Thymus (tissue), 11 donors: ENCODE measurements at regions not wholly inside any gene's neighbourhood (a gene's known extent, or its start where the extent isn't known, plus 50 kb on each side); places are given as distances from the start of the nearest gene placed in this dataset.
"Not testable (repeated sequence)": the region's sequence is repeated elsewhere in the genome, so short reads cannot be mapped to it uniquely, and the experiment has no call there.

Source experiments
- DNase-seq, 9 donors: peaks; one replicate each; pipeline ENCODE4 v3.0.0-alpha.2; 2013; ENCODE audit warnings: low spot score in 9 of 9, low read depth in 6 of 9, missing footprints in 1 of 9
- H3K27ac ChIP-seq, 2 donors: one replicate each; pipeline ENCODE4 v1.5.1; 2013; ENCODE audit warnings: control low read depth in 1 of 2, low read depth in 1 of 2, low read length in 1 of 2, mild to moderate bottlenecking in 1 of 2, moderate library complexity in 1 of 2
- H3K27me3 ChIP-seq, 2 donors: one replicate each; pipeline ENCODE4 v1.5.1; 2013; ENCODE audit warnings: low read length in 1 of 2; ENCODE audit not compliant: control insufficient read depth in 2 of 2, insufficient read depth in 1 of 2
- H3K36me3 ChIP-seq, 2 donors: one replicate each; pipeline ENCODE4 v1.5.1; 2013; ENCODE audit warnings: low read length in 1 of 2, mild to moderate bottlenecking in 1 of 2, moderate library complexity in 1 of 2; ENCODE audit not compliant: control insufficient read depth in 2 of 2, insufficient read depth in 2 of 2
- H3K4me1 ChIP-seq, 2 donors: one replicate each; pipeline ENCODE4 v1.5.1; 2013; ENCODE audit warnings: low read length in 2 of 2; ENCODE audit not compliant: control insufficient read depth in 2 of 2, insufficient read depth in 2 of 2
- H3K4me3 ChIP-seq, 2 donors: one replicate each; pipeline ENCODE4 v1.5.1; 2013; ENCODE audit warnings: low read length in 2 of 2, control low read depth in 1 of 2, mild to moderate bottlenecking in 1 of 2
- H3K9me3 ChIP-seq, 2 donors: one replicate each; pipeline ENCODE4 v1.5.1; 2013; ENCODE audit warnings: low read length in 1 of 2, mild to moderate bottlenecking in 1 of 2; ENCODE audit not compliant: control insufficient read depth in 2 of 2, insufficient read depth in 1 of 2
- WGBS: extraction: QIAGEN DNeasy Blood & Tissue Kit; methylation state at CpG from one replicate; pipeline ENCODE4 v1.1.7; 2013; 5-methylcytosine and 5-hydroxymethylcytosine counted together
- donor health status: healthy.

DNA sequence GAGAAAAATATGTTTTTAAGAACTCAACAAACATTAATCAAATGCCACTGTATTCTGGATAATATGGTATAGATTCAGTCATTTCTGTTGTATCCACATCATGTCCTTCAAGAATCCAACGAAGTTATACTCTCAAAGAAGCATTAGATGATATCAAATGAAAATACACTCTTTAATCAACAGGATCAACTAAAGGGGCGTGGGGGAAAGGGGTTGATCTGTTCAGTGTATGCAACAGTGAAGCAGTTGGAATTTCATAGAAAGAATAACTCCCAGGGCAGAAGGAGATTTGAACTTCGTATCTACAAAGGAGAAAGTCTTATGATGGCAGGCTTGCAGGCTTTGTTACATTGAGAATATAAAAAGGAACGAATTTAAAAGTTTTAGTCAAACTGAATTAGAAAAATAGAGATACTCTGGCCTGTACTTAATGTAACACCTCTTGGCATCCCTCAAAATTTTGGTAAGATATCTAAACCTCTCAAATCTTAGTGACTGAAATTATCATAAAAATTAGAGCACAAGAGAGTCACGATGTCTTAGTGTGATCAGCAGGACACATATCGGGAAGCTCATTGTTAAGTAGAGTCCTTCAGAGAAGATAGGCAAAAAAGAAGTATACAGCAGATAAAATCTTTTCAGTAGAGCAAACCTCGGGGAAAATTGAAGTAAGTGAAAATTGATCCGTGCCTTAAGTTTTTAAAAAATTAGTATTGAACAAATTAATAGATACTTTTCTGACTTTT is 431.4 kb downstream of the KCNJ18 start:
- 49% methylated on average over 8 of the region's 8 CpGs for WGBS
- no peaks in the 10 kb centered on the region for H3K4me1 ChIP-seq
- no peak overlapping the region for H3K27ac ChIP-seq
- H3K9me3 ChIP-seq, result no peaks in the 10 kb centered on the region
- no peaks in the 10 kb centered on the region for H3K27me3 ChIP-seq
- H3K36me3 ChIP-seq, result no peaks in the 10 kb centered on the region
- no peak for DNase-seq
- no peak overlapping the region for H3K4me3 ChIP-seq

- no peak overlapping the region for H3K4me3 ChIP-seq
- DNase-seq, result no peak
- H3K27me3 ChIP-seq, result no peaks in the 10 kb centered on the region
- H3K4me1 ChIP-seq, result no peaks in the 10 kb centered on the region
- 94% methylated on average over 1 of the region's 1 CpG for WGBS
- H3K36me3 ChIP-seq, result no peaks in the 10 kb centered on the region
- peaks cover 0 to 8% of the 10 kb centered on the region in 2 donors for H3K9me3 ChIP-seq
- H3K27ac ChIP-seq, result no peak overlapping the region
These were observed 435.8 kb downstream of the KCNJ18 start for GRCh38 chr17:22128171-22128570.

DNA sequence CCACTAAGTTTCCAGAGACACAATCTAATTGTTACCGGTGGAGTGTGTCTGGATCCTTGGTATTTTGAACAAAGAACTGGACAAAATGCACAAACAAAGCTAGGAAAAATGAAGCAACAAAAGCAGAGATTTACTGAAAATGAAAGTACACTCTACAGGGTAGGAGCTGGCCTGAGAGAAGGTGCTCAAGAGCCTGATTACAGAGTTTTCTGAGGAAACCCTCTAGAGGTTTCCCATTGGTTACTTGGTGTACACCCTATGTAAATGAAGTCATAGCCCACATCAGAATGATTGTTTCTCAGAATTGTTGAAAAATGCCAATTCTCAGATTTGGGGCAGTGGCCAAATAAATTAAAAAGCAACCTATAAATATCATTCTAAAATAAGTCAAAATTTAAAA is 436.4 kb downstream of the KCNJ18 start:
- Histone ChIP-seq H3K36me3 (no peaks in the 10 kb centered on the region), H3K4me3 (no peak overlapping the region), H3K27ac (no peak overlapping the region), H3K27me3 (no peaks in the 10 kb centered on the region), H3K4me1 (no peaks in the 10 kb centered on the region), H3K9me3 (peaks cover 0 to 8% of the 10 kb centered on the region in 2 donors)
- no peak for DNase-seq
- 90% methylated on average over 1 of the region's 1 CpG for WGBS

- H3K27me3 ChIP-seq, H3K4me3 ChIP-seq, H3K4me1 ChIP-seq, H3K9me3 ChIP-seq, H3K27ac ChIP-seq, DNase-seq, H3K36me3 ChIP-seq: not testable (repeated sequence)
- WGBS, result 62% methylated on average over 5 of the region's 5 CpGs
These were observed 437.6 kb downstream of the KCNJ18 start for GRCh38 chr17:22129920-22130319.

DNA sequence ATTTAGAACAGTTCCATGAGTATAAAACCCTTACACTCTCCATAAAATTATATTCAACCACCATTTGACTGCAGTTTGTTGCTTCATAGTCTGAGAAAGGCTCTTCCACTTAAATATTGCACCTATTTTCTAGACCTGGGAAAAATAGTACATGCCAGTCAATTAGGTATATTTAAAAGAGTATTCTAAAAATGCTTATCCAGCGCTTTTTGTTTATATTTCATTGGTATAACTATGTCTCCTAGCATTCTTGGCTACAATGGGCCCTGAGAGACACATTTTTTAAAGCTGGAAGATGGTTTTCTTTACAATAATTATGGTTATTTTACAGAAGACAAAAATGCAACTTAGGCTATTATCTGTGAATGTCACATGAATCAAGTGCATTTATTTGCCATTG is 439.4 kb downstream of the KCNJ18 start:
- H3K9me3 ChIP-seq, result peaks cover 0 to 8% of the 10 kb centered on the region in 2 donors
- 24% methylated on average over 1 of the region's 1 CpG for WGBS
- DNase-seq, result no peak
- no peak overlapping the region for H3K4me3 ChIP-seq
- no peaks in the 10 kb centered on the region for H3K4me1 ChIP-seq
- no peaks in the 10 kb centered on the region for H3K36me3 ChIP-seq
- H3K27me3 ChIP-seq, result no peaks in the 10 kb centered on the region
- no peak overlapping the region for H3K27ac ChIP-seq

DNA sequence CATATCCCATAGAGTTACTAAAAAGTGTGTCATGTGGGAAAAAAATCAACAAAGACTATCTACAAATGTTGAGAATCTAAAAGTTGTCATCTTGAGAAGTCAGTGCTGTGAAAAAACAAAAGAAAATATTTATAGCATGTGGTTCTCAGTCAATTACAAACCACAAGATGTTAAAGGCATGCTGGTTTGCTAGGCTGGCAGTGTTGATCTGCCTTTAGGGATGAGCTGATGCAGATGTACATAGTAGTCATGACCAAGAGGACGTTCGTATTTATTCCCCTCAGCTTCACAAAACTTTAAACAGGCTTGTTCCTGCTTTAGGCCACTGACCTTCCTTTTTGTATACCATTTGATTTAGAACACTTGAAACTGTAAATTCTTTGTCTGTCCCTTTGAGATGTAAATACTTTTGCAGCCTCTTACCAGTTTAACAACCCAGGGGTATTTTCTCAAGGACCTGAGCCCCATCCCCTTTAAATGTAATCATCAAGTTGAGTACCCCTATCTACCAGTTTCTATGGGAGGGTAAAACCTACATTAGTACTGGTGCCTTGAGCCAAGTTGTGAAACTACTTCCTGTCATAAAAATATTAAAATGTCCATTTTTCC is 446.6 kb downstream of the KCNJ18 start:
- Histone ChIP-seq H3K4me3 (no peak overlapping the region), H3K4me1 (no peaks in the 10 kb centered on the region), H3K9me3 (no peaks in the 10 kb centered on the region), H3K27ac (no peak overlapping the region), H3K36me3 (no peaks in the 10 kb centered on the region), H3K27me3 (no peaks in the 10 kb centered on the region)
- WGBS, result 45% methylated on average over 2 of the region's 2 CpGs
- no peak for DNase-seq

- Histone ChIP-seq H3K4me1 (no peaks in the 10 kb centered on the region), H3K27ac (no peak overlapping the region), H3K36me3 (no peaks in the 10 kb centered on the region), H3K4me3 (no peak overlapping the region), H3K27me3 (no peaks in the 10 kb centered on the region), H3K9me3 (peaks cover 0 to 1% of the 10 kb centered on the region in 2 donors)
- DNase-seq, result no peak
- 67% methylated on average over 10 of the region's 10 CpGs for WGBS
These were observed 449.8 kb downstream of the KCNJ18 start for GRCh38 chr17:22142091-22142490.

DNA sequence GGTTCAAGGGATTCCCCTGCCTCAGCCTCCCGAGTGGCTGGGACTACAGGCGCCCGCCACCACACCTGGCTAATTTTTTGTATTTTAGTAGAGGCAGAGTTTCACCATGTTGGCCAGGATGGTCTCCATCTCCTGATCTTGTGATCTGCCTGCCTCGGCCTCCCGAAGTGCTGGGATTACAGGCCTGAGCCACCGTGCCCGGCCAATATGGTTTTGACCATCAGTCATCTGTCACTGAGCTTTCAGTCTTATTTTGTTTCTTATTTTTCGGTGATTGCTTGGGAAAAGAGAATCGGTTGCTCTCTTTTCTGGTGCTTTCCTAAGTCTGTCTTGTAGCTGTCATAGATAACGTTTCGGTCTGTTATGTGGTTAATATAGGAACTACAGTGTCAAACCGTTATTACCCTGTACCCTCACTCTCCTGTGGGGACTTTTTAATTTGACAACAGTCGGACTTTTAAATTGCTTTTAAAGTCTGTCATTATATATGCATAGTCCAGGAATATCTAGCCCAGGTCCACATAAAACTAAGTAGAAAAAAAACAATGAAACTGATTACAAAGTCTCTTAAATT is 453.4 kb downstream of the KCNJ18 start:
- Histone ChIP-seq H3K9me3 (peaks cover 0 to 1% of the 10 kb centered on the region in 2 donors), H3K27ac (no peak overlapping the region), H3K36me3 (no peaks in the 10 kb centered on the region), H3K4me3 (no peak overlapping the region), H3K4me1 (no peaks in the 10 kb centered on the region), H3K27me3 (no peaks in the 10 kb centered on the region)
- 88% methylated on average over 13 of the region's 13 CpGs for WGBS
- no peak for DNase-seq

DNA sequence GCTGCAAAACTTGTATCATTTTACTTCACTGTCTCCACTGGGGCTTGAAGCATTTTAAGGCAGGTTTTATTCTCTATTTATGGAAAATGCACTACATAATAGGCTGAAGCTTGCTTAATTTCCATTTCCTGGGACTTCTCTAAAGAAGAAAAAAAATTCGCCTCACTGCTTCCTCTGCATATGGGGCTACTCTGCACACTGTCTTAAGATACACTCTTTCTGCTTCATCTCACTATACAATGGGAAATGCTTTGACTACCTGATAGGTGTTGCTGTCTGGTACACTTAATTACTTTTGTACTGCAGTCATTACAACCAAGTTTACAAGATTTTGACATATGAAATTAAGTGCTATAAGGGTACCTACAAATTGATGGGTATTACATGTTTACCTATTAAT is 466.0 kb downstream of the KCNJ18 start:
- no peaks in the 10 kb centered on the region for H3K9me3 ChIP-seq
- DNase-seq, result no peak
- no peaks in the 10 kb centered on the region for H3K36me3 ChIP-seq
- no peak overlapping the region for H3K4me3 ChIP-seq
- H3K4me1 ChIP-seq, result no peaks in the 10 kb centered on the region
- WGBS, result 59% methylated on average over 1 of the region's 1 CpG
- H3K27me3 ChIP-seq, result no peaks in the 10 kb centered on the region
- H3K27ac ChIP-seq, result no peak overlapping the region
